ENCODE measurements at regions not wholly inside any gene's neighbourhood (a gene's known extent, or its start where the extent isn't known, plus 50 kb on each side); places are given as distances from the start of the nearest gene placed in this dataset.
"Not testable (repeated sequence)": the region's sequence is repeated elsewhere in the genome, so short reads cannot be mapped to it uniquely, and the experiment has no call there.

GRCh38 chr2:175605640-175606009 lies 396.4 kb downstream of the LNPK start:
- Mint-ChIP-seq H3K4me1 (ENCODE audit: low read depth) (no peaks in the 10 kb centered on the region), H3K27ac (no peak overlapping the region), H3K36me3 (ENCODE audit: insufficient read depth in 2 of 2) (no peaks in the 10 kb centered on the region), H3K27me3 (ENCODE audit: low read depth) (no peaks in the 10 kb centered on the region), H3K9me3 (no peaks in the 10 kb centered on the region), H3K4me3 (no peak overlapping the region)
- ATAC-seq (replicated peaks in 1 of 2), result no peak
- no peak for DNase-seq

DNA sequence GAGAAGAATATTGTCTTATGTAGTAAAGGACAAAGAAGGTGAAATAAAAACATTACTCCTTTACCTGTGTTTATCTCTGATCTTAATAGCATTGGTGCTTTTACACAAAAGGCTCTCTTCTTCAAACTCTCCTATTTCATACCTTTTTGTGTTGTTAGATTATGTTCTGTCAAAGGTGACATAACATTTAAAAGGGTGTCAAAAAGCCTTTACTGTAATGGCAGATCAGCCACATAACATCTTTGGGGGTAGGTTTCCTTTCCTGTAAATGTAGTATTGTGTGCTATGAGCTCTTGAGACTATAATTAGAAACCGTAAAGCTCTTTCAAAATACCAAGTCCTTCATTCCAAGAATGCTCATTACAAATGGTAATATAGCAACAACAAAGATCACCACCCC lies 400.1 kb downstream of the LNPK start:
- Mint-ChIP-seq H3K9me3 (no peaks in the 10 kb centered on the region), H3K4me1 (ENCODE audit: low read depth) (no peaks in the 10 kb centered on the region), H3K4me3 (no peak overlapping the region), H3K27ac (no peak overlapping the region), H3K36me3 (ENCODE audit: insufficient read depth in 2 of 2) (no peaks in the 10 kb centered on the region), H3K27me3 (ENCODE audit: low read depth) (no peaks in the 10 kb centered on the region)
- DNase-seq (no peak), ATAC-seq (replicated peaks in 1 of 2) (no peak)

DNA sequence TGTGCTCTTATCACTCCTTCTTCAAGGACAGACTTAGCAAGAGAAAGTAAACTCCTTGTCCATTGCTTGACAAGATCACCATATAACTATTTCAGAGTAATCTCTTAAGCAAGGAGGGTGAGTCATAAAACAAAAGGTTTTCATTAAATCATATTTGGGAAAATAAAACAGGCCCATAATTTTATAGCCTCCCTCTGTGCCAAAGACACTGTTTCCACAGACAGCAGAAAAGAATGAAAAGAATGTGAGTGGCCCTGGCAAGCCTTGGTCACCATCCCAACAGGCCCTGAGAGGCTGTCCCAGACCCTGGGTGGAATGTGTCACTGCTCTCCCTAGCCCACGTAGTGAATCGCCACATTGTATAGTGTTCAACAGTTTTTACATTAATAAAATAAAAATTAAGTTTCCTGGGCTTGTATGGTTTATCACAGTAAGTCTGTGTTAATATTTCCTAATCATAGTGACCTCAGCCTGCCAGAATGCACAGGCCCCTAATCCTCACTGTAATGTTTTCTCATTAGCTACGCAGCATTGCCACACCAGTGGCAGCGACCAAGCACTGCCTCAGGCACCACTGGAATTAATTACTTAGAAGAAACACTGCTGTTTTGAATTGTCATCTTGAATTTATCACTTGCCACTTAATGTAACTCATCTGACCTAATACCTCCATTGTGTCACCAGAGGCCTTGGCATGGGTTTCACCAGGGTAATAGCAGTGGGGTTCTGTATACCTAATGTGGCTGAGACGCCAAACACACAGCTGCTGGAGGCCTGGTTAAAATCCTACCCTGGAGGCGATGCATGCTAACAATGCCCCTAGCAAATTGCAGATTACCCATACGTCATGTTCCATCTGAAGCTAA lies 401.9 kb downstream of the LNPK start:
- no peak for DNase-seq
- H3K9me3 Mint-ChIP-seq, result no peaks in the 10 kb centered on the region
- H3K4me3 Mint-ChIP-seq, result no peak overlapping the region
- H3K36me3 Mint-ChIP-seq (ENCODE audit: insufficient read depth in 2 of 2), result no peaks in the 10 kb centered on the region
- no peak for ATAC-seq (replicated peaks in 1 of 2)
- H3K27me3 Mint-ChIP-seq (ENCODE audit: low read depth), result no peaks in the 10 kb centered on the region
- no peaks in the 10 kb centered on the region for H3K4me1 Mint-ChIP-seq (ENCODE audit: low read depth)
- no peak overlapping the region for H3K27ac Mint-ChIP-seq

- Mint-ChIP-seq H3K27me3 (ENCODE audit: low read depth) (no peaks in the 10 kb centered on the region), H3K36me3 (ENCODE audit: insufficient read depth in 2 of 2) (peaks cover 0 to 3% of the 10 kb centered on the region in 2 donors), H3K27ac (no peak overlapping the region), H3K4me1 (ENCODE audit: low read depth) (no peaks in the 10 kb centered on the region), H3K4me3 (no peak overlapping the region), H3K9me3 (no peaks in the 10 kb centered on the region)
- no peak for DNase-seq
- ATAC-seq (replicated peaks in 1 of 2), result no peak
These were observed 404.8 kb downstream of the LNPK start for GRCh38 chr2:175597286-175597685.

DNA sequence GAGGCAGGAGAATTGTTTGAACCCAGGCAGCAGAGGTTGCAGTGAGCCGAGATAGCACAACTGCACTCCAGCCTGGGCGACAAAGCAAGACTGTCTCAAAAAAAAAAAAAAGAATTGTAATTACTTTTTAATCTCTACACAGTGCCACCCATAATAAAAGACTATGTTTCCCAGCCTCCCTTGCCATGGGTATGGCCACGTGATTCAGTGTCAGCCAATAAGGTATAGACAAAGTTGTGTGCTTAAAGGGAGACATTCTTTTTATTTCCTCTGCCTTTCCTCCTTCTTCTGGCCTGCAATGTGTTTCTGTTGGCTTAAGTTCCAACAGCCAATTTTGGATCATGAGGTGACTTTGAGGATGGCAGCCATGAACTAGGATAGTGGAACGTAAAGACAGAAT lies 406.9 kb downstream of the LNPK start:
- Mint-ChIP-seq H3K9me3 (no peaks in the 10 kb centered on the region), H3K36me3 (ENCODE audit: insufficient read depth in 2 of 2) (peaks cover 0 to 3% of the 10 kb centered on the region in 2 donors), H3K4me1 (ENCODE audit: low read depth) (no peaks in the 10 kb centered on the region), H3K27me3 (ENCODE audit: low read depth) (no peaks in the 10 kb centered on the region), H3K27ac (no peak overlapping the region), H3K4me3 (no peak overlapping the region)
- ATAC-seq (replicated peaks in 1 of 2), result no peak
- DNase-seq, result no peak

GRCh38 chr2:175593686-175594525 lies 408.2 kb downstream of the LNPK start:
- H3K4me1 Mint-ChIP-seq (ENCODE audit: low read depth); DNase-seq; H3K36me3 Mint-ChIP-seq (ENCODE audit: insufficient read depth in 2 of 2); H3K27ac Mint-ChIP-seq; H3K9me3 Mint-ChIP-seq; ATAC-seq (replicated peaks in 1 of 2); H3K4me3 Mint-ChIP-seq; H3K27me3 Mint-ChIP-seq (ENCODE audit: low read depth): not testable (repeated sequence)

- not testable (repeated sequence) for H3K27me3 Mint-ChIP-seq (ENCODE audit: low read depth); H3K27ac Mint-ChIP-seq; H3K4me1 Mint-ChIP-seq (ENCODE audit: low read depth)
These were observed 406.7 kb upstream of the ATP5MC3 start for GRCh38 chr2:175588213-175588612.

GRCh38 chr2:175585496-175585895 lies 404.0 kb upstream of the ATP5MC3 start:
- Mint-ChIP-seq H3K27ac (no peak overlapping the region), H3K4me3 (no peak overlapping the region), H3K9me3 (no peaks in the 10 kb centered on the region), H3K4me1 (ENCODE audit: low read depth) (no peaks in the 10 kb centered on the region), H3K27me3 (ENCODE audit: low read depth) (no peaks in the 10 kb centered on the region), H3K36me3 (ENCODE audit: insufficient read depth in 2 of 2) (no peaks in the 10 kb centered on the region)
- no peak for ATAC-seq (replicated peaks in 1 of 2)
- no peak for DNase-seq

More at GRCh38 chr2:175588213-175588612, 406.7 kb upstream of the ATP5MC3 start:
- H3K9me3 Mint-ChIP-seq; H3K36me3 Mint-ChIP-seq (ENCODE audit: insufficient read depth in 2 of 2); H3K4me3 Mint-ChIP-seq; DNase-seq; ATAC-seq (replicated peaks in 1 of 2): not testable (repeated sequence)

GRCh38 chr2:175580652-175581051 lies 399.1 kb upstream of the ATP5MC3 start:
- Mint-ChIP-seq H3K27ac (no peak overlapping the region), H3K4me1 (ENCODE audit: low read depth) (no peaks in the 10 kb centered on the region), H3K36me3 (ENCODE audit: insufficient read depth in 2 of 2) (no peaks in the 10 kb centered on the region), H3K9me3 (no peaks in the 10 kb centered on the region), H3K27me3 (ENCODE audit: low read depth) (no peaks in the 10 kb centered on the region), H3K4me3 (no peak overlapping the region)
- DNase-seq (no peak), ATAC-seq (replicated peaks in 1 of 2) (no peak)

GRCh38 chr2:175579646-175580045 lies 398.1 kb upstream of the ATP5MC3 start:
- Mint-ChIP-seq H3K27me3 (ENCODE audit: low read depth) (peaks cover 8% of the 10 kb centered on the region), H3K4me1 (ENCODE audit: low read depth) (peaks cover 5% of the 10 kb centered on the region), H3K36me3 (ENCODE audit: insufficient read depth in 2 of 2) (no peaks in the 10 kb centered on the region), H3K27ac (no peak overlapping the region), H3K4me3 (no peak overlapping the region), H3K9me3 (no peaks in the 10 kb centered on the region)
- DNase-seq (no peak), ATAC-seq (replicated peaks in 1 of 2) (no peak)

DNA sequence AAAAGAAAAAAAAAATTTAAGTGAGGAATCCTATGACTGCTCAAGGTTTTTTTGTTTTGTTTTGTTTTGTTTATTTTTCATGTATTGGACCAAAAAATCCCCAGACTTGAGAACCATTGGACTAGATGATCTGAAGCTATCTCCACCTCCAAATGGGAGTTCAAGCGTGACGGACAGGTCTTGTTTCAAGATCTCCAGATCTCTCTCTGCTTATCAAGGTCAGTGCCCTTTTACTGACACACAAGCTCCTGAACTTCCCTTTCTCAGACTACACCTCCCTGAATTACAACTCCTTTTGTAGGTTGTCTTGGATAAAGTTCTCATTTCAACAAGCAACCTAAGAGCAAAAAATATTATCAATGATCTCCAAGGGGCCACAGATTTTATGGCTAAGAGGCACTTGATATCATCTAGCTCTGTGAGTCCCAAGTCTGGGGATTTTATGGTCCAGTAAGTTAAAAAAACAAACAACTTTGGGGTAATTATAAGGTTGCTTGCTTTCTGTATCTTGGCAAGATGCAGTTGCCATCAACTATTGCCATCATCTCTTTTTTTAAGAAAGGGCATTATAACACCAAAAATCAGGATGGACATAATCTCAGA lies 396.0 kb upstream of the ATP5MC3 start:
- Mint-ChIP-seq H3K4me1 (ENCODE audit: low read depth) (peaks cover 5% of the 10 kb centered on the region), H3K9me3 (no peaks in the 10 kb centered on the region), H3K27me3 (ENCODE audit: low read depth) (peaks cover 21% of the 10 kb centered on the region), H3K4me3 (no peak overlapping the region), H3K36me3 (ENCODE audit: insufficient read depth in 2 of 2) (no peaks in the 10 kb centered on the region), H3K27ac (no peak overlapping the region)
- no peak for ATAC-seq (replicated peaks in 1 of 2)
- DNase-seq, result no peak

DNA sequence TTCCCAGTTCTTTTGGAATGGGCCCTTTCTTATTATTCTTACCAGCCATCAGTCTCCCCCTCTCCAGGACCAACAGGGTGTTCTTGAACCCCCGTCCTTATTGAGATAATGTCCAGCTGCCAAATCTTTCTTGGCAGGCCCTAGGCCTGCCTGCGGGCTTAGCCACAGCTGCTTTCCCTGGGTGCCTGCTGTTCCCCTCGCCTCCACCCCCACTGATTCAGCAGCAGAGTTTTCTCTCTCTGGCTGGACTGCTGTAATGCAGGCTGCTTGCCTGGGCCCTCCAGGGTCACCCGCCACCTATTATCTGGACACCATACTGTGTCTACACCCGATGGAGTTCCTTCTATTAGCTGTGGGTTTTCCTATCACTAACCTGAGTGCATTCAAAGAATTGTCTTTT lies 395.4 kb upstream of the ATP5MC3 start:
- Mint-ChIP-seq H3K36me3 (ENCODE audit: insufficient read depth in 2 of 2) (no peaks in the 10 kb centered on the region), H3K4me1 (ENCODE audit: low read depth) (peaks cover 5% of the 10 kb centered on the region), H3K9me3 (no peaks in the 10 kb centered on the region), H3K27me3 (ENCODE audit: low read depth) (peaks cover 21% of the 10 kb centered on the region), H3K27ac (no peak overlapping the region), H3K4me3 (no peak overlapping the region)
- DNase-seq (no peak), ATAC-seq (replicated peaks in 1 of 2) (no peak)

DNA sequence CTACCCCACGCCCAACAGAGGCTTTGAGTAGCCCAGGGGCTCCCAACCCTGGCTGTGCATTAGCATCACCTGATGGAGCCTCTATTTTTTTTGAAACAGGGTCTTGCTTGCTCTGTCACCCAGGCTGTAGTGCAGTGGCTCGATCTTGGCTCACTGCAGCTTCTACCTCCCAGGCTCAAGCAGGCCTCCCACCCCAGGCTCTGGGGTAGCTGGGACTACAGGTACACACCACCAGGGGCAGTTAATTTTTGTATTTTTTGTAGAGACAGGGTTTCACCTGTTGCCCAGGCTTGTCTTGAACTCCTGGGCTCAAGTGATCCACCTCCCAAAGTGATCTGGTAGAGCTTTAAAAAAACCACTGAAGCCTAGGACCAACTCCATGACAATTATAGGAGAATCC lies 394.8 kb upstream of the ATP5MC3 start:
- DNase-seq, result no peak
- Mint-ChIP-seq H3K27ac (no peak overlapping the region), H3K4me1 (ENCODE audit: low read depth) (peaks cover 5% of the 10 kb centered on the region)

More for the DNA sequence above, 394.8 kb upstream of the ATP5MC3 start:
- no peaks in the 10 kb centered on the region for H3K9me3 Mint-ChIP-seq
- no peaks in the 10 kb centered on the region for H3K36me3 Mint-ChIP-seq (ENCODE audit: insufficient read depth in 2 of 2)
- no peak for ATAC-seq (replicated peaks in 1 of 2)
- H3K27me3 Mint-ChIP-seq (ENCODE audit: low read depth), result peaks cover 23% of the 10 kb centered on the region
- H3K4me3 Mint-ChIP-seq, result no peak overlapping the region

All from activated T-cell treated with anti-CD3 and anti-CD28 coated beads, Interleukin-2, amount 50 U/mL, for 72 hours (primary cell).